Stimulated activated CD8-positive, alpha-beta memory T cell treated with anti-CD3 and anti-CD28 coated beads, Interleukin-4, amount 100 ng/mL, for 4 hours (primary cell): ENCODE measurements at regions not wholly inside any gene's neighbourhood (a gene's known extent, or its start where the extent isn't known, plus 50 kb on each side); places are given as distances from the start of the nearest gene placed in this dataset.

Experiments used
- DNase-seq, 2 donors: peaks; one replicate each; pipeline ENCODE4 v3.0.0-alpha.2; 2020; ENCODE audit warnings: low read depth in 2 of 2, low spot score in 1 of 2

DNA sequence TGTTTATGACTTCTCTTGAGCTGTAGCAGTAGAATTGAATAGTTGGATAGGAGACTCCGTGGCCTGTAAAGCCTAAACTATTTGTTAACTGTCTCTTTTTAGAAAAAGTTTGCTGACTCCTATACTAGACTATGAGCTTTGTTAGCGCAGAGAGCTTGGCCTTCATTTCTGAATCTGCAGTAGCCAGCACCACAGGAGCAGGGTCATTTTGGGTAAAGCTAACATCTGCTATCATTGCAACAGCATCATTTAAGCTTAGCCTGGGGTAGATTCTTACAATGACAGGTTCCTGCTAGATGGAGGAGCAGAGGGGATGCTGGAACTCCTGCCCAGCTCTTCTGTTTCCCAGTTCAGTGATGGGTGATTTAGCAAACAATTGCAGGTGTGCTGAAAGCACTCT is 133.7 kb upstream of the ASTN2 start:
- DNase-seq: no peak

DNA sequence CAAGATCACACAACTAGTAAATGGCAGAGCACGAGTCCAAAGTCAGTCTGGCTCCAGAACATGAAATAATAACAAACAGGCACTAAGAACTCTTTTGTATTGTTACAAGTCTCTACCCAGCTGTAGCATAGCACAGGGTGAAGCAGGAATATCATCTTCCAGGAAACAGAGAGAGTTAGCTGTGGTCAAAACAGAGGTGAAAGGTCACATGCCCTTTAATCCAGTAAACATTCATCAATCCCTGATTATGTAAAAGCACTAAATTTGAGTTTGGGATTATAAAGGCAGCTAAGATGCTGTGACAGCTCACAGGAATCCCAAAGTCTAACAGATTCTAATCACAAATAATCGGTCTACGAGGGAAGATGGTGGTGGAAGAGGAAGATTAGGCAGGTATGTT is 133.0 kb upstream of the ASTN2 start:
- DNase-seq: no peak

DNA sequence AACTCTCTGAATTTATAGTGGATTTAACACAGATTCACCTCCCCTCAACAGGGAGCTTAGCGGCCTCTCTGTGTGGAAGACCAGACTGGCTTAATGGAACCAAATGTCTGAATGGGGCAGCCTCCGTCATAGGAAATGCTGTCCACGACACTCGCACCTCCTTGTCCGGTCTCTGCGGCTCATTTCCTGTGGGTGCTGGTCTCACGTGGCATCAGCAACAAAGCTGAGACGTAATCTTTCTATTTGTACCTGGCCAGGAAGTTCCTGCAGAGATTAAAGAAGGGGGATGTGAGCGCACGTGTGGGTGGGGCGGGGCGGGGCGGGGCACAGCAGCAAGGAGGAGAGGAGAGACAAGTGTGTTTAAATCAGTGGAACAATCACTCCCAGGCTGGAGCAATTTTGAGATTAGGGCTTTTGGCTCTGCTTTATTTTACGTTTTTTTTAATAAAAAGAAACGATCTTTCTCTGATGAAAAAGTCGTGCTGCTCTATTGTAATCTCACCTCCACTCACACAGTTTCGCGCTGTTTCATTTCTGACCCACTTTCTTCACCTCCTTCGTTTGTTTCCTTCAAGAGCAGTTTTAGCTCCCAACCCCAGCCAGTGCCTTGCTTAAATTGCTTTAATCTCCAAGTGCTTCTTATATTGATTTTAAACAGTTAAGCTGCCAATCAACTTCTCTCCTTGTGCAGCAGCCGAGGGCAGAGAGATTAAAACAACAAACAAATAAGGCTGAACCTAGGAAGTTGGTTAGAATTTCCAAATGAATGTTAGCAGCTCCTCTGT is 132.2 kb upstream of the ASTN2 start:
- DNase-seq: no peak

DNA sequence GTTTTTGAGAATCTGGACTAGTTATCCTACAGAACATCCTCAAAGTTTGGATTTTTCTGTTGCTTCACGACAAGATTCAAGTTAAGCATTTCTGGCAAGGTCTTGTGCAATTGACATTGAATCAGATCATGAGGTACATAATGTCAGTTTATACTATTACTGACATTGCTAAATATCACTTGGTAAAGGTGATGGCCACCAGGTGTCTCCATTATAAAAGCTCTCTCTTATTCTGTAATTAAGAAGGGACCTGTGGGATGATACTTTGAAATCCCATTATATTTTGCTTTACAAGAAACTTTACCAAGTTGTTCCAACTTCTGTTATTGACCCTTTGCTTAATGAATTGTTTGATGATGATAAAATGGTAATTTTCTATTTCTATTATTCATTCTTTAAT is 131.0 kb upstream of the ASTN2 start:
- DNase-seq: no peak

DNA sequence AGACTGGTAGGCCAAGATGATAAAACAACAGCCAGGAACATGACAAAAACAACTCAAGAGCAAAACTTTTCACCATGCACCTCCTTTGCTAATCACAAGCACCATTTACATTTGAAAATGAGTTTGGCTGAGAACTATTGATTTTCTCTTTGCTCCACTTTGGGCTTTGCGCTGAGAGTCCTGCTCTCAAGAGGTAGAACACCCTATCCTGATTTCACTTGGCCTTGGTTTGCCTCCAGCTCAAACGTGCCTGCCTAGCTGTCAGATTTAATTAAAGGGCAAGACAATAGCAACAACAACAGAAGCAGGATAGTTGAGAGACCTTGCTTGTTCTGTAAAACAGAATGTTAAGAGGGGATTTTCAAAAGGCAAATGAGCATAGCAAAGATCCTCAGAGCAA is 128.2 kb upstream of the ASTN2 start:
- no peak for DNase-seq

DNA sequence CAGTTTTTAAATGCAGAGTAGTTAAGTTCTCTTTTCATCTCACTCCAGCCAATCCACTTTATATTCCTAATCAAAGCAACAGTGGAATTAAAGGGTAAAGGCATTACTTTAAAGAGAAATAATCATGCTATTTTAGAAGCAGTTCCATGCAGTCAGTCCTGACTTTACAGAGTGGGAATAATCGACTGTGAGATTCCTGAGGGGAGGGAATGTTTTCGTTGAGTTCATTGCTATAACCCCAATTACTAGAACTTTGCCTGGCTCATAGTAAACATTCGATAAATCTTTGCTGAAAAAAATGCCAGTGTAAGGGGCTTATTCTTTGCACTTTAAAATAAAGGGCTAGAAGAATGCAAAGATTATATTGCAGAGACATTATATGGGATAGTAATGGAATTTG is 127.2 kb upstream of the ASTN2 start:
- no peak for DNase-seq

DNA sequence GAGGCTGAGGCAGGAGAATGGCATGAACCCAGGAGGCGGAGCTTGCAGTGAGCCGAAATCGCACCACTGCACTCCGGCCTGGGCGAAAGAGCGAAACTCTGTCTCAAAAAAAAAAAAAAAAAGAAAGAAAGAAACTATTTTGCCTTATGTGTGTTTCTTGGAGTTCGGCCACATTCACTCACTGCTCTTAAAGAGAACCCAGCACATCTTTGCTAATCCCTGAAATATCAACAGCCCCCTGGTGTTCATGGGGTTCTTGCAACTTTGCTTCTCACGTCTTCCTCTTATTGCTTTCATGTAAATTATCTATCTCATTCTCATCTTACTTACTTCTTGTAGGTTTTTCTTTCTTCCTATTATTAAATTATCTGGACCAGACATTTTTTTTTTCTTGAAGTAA is 126.3 kb upstream of the ASTN2 start:
- DNase-seq: no peak

DNA sequence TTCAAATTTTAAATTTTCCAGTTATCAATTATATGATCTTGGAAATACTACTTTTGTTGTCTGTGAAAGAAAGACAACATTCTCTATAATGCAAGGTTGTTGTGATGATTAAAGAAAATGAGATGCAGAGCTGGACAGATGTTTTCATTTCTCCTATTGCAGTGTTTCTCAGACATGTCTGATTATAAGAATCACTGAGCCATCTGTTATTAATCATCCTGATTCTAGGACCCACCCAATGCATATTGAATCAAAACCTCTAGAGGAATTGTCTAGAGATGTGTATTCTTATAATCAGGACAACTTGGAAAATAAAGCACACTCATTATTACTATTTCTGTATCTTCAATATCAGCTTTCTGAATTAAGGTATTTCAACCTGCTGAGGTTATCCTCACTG is 121.1 kb upstream of the ASTN2 start:
- no peak for DNase-seq

DNA sequence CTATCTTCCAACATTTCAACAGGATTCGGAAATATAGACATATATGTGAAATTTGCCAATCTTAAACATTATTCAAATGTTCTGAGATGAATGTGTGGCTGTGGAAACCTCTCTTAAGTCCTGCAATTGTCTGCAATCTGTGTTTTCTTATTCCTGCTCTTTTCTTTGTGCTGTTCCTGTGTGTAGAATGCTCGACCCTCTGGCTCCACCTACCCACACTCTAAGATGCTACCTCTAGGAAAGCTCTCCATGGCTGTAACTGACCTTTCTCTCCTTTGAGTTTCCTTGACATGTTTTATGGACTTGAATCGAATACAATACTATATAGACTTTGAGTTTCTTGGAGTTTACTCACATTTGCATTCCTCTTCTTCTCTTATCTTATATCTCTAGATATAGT is 120.6 kb upstream of the ASTN2 start:
- no peak for DNase-seq

DNA sequence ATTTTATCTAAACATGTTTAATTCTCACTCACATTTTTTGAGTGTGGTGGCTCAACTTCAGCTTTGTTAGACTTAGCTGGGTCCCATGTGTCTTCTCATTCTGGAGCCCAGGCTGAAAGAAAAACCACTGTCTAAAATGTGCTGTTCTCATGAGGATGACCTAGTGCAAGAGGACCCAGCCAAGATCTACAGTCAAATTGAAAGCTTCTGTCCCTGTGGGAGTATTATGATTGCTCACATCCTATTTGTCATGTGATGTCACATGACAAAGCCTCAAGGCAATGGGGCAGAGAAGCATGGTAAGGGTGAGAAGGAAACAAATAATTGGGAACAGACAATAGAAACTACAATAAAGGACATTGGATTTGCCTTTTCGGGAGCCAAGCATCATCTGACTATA is 113.4 kb upstream of the ASTN2 start:
- DNase-seq: no peak

DNA sequence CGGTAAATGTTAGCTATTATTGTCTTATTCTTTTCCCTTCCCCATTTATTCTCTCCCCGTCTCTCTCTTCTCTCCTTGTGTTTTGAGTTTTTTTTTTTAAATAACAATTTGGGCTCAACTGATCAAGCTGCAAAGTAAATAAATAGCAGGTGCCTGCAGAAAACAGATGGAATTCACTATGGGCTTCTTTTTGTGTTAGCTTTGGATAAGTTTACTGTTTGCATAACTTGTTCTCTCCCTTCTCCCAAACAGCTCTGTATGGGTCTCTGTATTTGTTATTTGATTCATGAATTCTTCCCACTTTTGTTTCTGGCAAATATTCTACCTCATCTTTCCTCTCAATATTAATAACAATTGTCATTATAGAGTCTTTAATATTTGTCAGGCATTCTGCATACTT is 111.8 kb upstream of the ASTN2 start:
- DNase-seq: no peak

DNA sequence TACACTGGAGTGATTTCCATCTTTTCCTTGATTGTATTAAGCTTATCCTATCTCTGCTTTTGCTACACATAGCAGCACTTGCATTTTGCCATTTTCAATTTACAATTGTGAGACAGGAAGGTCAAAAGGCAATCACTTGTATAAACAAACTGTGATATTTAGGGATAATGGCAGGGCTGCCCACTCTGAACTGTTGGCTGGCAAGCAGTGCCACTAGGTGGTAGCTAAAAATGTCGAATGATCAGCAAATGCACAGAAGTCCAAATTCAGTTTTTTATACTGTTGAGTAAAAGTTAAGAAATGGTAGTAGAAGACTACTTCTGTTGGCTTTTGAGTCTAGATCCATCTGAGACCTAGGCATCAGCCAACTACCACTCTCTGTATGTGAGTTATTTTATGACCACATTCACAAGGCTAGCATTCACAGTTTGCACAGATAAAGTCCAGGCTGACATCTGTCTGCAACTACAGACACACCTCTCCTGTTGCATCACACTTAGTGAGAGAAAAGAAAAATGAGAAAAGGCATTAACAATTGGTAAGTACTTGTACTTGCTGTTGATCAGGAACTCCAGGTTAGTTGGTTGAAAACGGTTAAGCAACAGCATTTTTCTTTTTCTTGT is 108.8 kb upstream of the ASTN2 start:
- DNase-seq: no peak

DNA sequence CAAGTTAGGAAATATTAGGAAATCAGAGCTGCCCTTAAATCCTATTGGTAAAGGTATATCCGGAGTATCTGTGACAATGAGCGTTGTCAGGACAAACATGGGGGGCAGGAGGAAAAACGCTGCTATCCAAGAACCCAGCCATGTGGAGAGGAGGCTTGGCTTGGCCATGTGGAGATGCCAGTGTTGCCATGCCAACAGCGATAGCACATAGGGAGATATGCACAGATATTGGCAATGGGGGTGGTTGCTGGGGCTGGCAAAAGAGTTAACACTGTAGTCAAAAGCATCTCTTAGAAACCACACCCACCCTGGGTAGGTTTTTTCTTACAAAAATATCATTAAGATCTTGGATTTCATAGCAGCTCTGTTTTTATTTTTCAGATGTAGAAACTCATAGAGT is 106.4 kb upstream of the ASTN2 start:
- DNase-seq: no peak

DNA sequence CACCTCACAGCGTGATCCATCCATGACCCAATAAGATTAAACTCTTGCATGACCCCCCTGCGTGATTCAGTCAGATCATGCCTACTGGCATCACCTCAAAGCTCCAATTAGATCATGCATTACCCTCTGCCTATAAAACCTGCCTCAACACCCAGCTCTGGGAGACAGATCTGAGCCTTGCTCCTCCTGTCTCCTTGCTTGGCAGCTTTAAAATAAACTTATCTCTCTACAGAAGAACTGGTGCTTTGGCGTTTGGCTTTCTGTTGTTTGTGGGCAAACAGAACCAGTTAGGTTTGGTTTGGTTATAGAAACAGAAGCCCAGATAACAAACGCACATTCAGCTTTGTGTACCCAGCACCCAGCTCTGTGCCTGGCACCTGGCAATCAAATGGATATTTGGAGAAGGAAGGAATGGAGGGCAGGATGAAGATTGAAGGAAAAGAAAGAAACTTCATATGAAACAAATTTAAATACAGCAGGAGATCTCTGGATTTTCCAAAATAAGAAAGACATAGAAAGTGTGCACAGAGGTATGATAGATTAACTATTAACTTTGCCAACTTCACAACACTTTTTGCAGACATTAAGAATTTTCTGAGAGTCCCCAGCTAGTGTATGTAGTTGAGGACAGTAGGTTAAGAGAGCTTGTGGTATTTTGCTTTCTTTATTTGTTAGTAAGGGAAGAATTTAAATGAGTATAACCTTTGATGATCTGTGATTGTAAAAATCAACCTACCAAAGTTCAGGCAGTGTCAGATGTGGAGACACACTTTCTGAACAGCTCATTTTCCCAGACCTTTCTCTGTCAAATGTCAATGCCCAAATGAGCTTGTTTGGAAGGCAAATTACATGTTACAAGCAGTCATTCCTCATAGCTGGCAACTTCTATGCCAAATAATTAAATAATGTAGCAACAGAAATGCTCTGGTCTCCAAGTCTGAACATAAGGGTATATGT is 102.1 kb upstream of the ASTN2 start:
- no peak for DNase-seq

DNA sequence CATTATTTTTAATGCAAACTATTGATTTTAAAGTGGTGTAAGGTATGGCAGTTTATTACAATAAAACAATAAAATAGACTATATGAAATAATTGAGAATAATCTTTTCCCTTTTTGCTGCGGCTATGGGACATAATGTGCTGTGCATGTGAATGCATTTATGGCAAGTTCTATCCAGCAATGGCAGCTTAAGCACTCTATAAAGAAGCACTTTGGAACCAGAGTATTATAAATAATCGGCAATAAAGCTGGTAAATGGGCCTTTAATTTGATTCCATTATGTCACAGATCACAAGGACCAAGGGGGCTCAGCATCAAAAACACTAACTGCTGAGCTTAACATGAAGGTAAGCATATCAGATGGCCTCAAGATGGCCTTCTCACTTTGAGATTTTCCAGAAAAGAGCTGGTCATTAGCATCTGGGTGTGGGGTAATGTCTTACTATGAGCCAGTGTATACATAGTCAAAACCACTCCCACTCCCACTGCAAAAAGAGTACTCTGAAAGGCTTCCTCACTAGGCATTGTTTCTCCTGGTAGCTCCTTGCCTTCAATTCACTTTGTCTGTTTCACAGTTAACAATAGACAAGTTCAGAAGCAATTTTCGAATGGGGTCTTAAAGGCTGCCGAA is 97.1 kb upstream of the ASTN2 start:
- DNase-seq: no peak

DNA sequence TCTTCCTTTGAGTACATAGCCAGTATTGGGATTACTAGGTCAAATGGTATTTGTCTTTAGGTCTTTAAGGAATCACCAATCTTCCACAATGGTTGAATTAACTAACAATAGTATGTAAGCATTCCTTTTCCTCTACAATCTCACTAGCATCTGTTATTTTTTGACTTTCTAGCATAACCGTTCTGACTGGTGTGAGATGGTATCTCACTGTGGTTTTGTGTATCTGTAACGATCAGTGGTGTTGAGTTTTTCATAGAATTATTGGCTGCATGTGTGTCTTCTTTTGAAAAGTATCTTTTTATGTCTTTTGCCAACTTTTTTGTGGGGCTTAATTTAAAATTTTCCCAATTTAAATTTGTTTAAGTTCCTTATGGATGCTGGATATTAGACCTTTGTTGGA is 81.5 kb upstream of the ASTN2 start:
- no peak for DNase-seq

DNA sequence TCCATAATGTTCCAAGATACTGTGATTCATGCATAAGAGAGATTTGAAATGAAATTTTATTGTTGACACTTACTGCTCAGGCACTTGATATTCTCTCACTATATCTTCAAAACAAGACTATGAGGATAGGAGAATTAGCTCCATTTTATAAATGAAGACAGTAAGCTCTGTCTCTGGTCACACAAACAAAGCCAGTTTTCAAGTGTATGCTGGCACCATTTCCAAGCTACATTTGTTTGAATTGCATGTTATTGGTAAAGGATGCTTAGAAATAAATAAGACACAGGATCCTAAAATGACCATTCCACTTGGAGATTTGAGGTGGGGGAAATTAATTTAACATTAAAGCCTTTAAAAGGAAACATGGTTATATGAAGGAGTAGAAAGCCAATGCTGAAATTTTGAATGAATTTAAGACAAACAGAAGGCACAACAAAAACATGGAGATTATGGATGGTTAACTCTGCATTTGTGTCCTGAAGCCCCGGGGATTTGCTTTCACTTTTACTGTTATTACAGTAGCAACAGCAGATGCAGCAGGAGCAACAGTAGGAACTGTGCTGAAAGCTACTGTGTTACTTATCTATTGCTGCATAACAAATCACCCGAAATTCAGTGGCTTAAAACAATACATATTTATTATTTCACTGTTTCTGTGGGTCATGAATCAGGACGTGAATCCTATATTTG is 79.7 kb upstream of the ASTN2 start:
- DNase-seq: no peak

DNA sequence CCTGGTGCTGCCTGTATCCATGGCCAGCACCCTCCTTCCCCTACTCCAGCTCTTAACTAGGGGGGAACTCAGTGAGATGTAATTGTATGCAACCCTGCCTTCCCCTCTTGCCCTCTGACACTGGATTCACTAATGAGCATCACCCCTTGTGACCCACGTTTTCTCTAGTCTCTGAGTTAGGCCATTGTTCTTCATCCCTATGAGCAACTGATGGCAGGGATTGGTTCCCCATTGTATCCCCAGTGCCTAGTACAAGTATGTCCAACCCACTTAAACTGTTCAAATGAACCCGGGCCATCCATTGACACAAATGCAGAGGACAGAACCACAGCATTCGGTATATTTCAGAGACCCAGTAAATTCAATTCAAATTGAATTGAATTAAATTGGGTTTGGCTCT is 77.6 kb upstream of the ASTN2 start:
- no peak for DNase-seq

DNA sequence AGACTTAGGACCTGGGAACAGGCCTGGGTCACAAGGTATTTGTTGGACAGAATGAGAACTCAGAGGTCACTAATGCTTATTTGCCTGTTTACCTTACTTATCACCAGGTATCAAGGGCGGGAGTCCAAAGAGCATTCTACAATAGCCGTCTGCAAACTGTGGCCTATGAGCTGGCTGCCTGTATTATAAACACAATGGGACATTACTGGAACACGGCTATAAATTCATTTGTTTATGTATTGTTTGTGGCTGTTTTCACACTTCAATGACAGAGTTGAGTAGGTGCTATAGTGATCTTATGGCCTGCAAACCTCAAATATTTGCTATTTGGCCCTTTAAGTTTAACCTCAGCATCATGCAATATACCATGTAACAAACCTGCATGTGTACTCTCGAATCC is 76.6 kb upstream of the ASTN2 start:
- DNase-seq: no peak

DNA sequence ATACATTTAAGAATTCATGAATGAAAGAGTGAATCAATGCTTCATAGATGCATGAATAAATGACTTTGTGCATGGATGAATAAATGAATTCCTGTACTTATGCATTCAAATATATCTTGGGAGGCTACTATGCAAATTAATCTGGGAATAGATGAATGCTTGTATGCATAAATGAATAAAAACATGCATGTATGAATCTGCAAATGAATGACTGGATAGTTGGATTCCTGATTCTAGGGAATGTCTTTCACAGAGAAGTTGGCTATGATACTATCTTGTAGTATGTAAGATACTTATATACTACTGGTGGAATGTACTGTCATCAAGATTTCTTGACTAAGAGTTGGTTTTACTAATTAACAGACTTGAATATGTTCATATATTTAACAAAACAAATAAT is 75.3 kb upstream of the ASTN2 start:
- DNase-seq: no peak

DNA sequence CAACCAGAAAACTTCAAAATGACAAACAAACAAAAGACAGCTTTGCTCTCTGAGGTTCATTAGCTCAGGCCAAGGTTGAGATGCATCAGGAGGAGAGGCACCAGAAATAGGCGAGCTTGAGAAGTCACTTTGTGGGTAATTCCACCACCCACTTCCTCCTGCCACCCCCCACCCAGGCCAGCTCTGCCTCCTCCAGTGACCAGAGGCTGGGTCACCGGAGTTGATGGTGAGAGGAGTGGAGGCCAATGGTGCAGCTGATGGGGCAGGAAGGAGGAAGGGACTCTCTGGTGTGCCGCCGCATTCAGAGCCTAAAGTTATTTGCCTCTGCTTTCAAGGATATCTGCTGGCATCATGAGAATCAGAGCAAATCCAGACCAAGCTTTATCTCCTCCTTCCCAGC is 73.8 kb upstream of the ASTN2 start:
- DNase-seq: no peak
